Stomach (tissue), 8 donors: ENCODE measurements at regions not wholly inside any gene's neighbourhood (a gene's known extent, or its start where the extent isn't known, plus 50 kb on each side); places are given as distances from the start of the nearest gene placed in this dataset.
A peak's percentile ranks its signal among the peaks of the same experiment; 100 is the strongest.

Source experiments
- DNase-seq, 2 donors: peaks; one replicate each; pipeline versions ENCODE4 v3.0.0 to v3.0.0-alpha.2; 2013 to 2019
- H3K27ac ChIP-seq, 5 donors: fragments of 200-600 bp in 4 of 5; sonication (generic) in 4 of 5; one replicate each; pipeline ENCODE4 v1.5.1; 2013 to 2019; ENCODE audit warnings: mild to moderate bottlenecking in 1 of 5, moderate library complexity in 1 of 5
- H3K27me3 ChIP-seq, 3 donors: fragments of 200-600 bp; sonication (generic); one replicate each; pipeline ENCODE4 v1.5.1; 2017 to 2019; ENCODE audit warnings: mixed run types in 1 of 3
- H3K36me3 ChIP-seq, 4 donors: fragments of 200-600 bp; sonication (generic); 1 replicate in 3 of 4; 2 replicates in 1 of 4; pipeline ENCODE4 v1.5.1; 2016 to 2019
- H3K4me1 ChIP-seq, 4 donors: fragments of 200-600 bp; sonication (generic); one replicate each; pipeline ENCODE4 v1.5.1; 2016 to 2019
- H3K4me3 ChIP-seq, 4 donors: fragments of 200-600 bp; sonication (generic) in 3 of 4; one replicate each; pipeline ENCODE4 v1.5.1; 2016 to 2019; ENCODE audit warnings: mild to moderate bottlenecking in 1 of 4
- H3K9me3 ChIP-seq, 4 donors: fragments of 200-600 bp; sonication (generic); one replicate each; pipeline ENCODE4 v1.5.1; 2016 to 2019
- CTCF ChIP-seq, 7 experiments: fragments of 450-650 bp in 4 of 7; fragments of 200-600 bp in 3 of 7; sonication (generic) in 3 of 7; IDR thresholded peaks; one replicate each; pipeline ENCODE4 v1.5.1; 2016 to 2019; ENCODE audit warnings: antibody characterized with exemption in 7 of 7, control low read depth in 2 of 7, mild to moderate bottlenecking in 1 of 7
- EP300 ChIP-seq: sonication (generic); formaldehyde crosslinking; IDR thresholded peaks from one replicate; pipeline ENCODE4 v1.6.1; 2017; ENCODE audit warnings: antibody characterized with exemption
- POLR2A ChIP-seq, 4 donors: fragments of 450-650 bp; IDR thresholded peaks; one replicate each; pipeline ENCODE4 v1.6.1; 2016; ENCODE audit warnings: antibody characterized with exemption in 4 of 4, control low read depth in 2 of 4, mild to moderate bottlenecking in 1 of 4, moderate library complexity in 1 of 4
- POLR2AphosphoS5 ChIP-seq, 3 donors: sonication (generic); formaldehyde crosslinking; IDR thresholded peaks; one replicate each; pipeline ENCODE4 v1.6.1; 2016; ENCODE audit warnings: antibody characterized with exemption in 3 of 3
- WGBS, 5 donors: extraction: QIAGEN DNeasy Blood & Tissue Kit in 3 of 5; methylation state at CpG; one replicate each; pipeline versions ENCODE4 v1.1.5 to v1.1.7; 2013 to 2018; 5-methylcytosine and 5-hydroxymethylcytosine counted together
- intact Hi-C: fragments of 100-400 bp; cut with DNase I; formaldehyde crosslinking; loops from one replicate; pipeline ENCODE4 v1.15.1; 2023; ENCODE audit warnings: low total_unique reads
- donor health status: healthy with polysubstance abuse.
- donor health status: Bipolar disorder and iron deficiency.
- donor health status: healthy.

- TF ChIP-seq CTCF (IDR thresholded peaks at IDR 0.05) (no peak), EP300 (no peak)
- Histone ChIP-seq H3K27ac (peak overlapping the region in 4 of 5 donors; percentile 8 to 70 (median 60)), H3K4me1 (peaks cover 0 to 36% (median 18%) of the 10 kb centered on the region in 4 donors), H3K27me3 (no peaks in the 10 kb centered on the region), H3K36me3 (peaks cover 0 to 2% (median 0%) of the 10 kb centered on the region in 4 donors), H3K4me3 (no peak overlapping the region), H3K9me3 (no peaks in the 10 kb centered on the region)
- intact Hi-C loops: no loop called here
- peak in 1 of 2 donors; percentile 77 for DNase-seq
Measured at GRCh38 chr4:123250843-123251242, 145.8 kb upstream of the SPRY1 start.

GRCh38 chr4:123255971-123256370 lies 140.6 kb upstream of the SPRY1 start:
- peaks cover 0 to 14% (median 5%) of the 10 kb centered on the region in 4 donors for H3K4me1 ChIP-seq
- no peak overlapping the region for H3K27ac ChIP-seq
- no peaks in the 10 kb centered on the region for H3K27me3 ChIP-seq
- no peaks in the 10 kb centered on the region for H3K9me3 ChIP-seq
- H3K36me3 ChIP-seq: peaks cover 0 to 10% (median 0%) of the 10 kb centered on the region in 4 donors
- intact Hi-C loops: no loop called here
- DNase-seq: no peak
- H3K4me3 ChIP-seq: no peak overlapping the region
- WGBS, 5 donors: 91 to 95% (median 93%) methylated on average over 6 of the region's 6 CpGs
- TF ChIP-seq CTCF (IDR thresholded peaks at IDR 0.05) (no peak), POLR2AphosphoS5 (IDR thresholded peaks at IDR 0.05) (no peak), POLR2A (IDR thresholded peaks at IDR 0.05) (no peak), EP300 (no peak)

GRCh38 chr4:123256901-123257300 lies 139.7 kb upstream of the SPRY1 start:
- intact Hi-C loops: no loop called here
- WGBS, 5 donors: 79 to 85% (median 84%) methylated on average over 4 of the region's 4 CpGs

GRCh38 chr4:123257591-123257990 lies 139.0 kb upstream of the SPRY1 start:
- DNase-seq: no peak
- Histone ChIP-seq H3K4me1 (peaks cover 0 to 12% (median 4%) of the 10 kb centered on the region in 4 donors), H3K36me3 (peaks cover 0 to 10% (median 0%) of the 10 kb centered on the region in 4 donors), H3K27me3 (no peaks in the 10 kb centered on the region), H3K9me3 (no peaks in the 10 kb centered on the region), H3K27ac (no peak overlapping the region), H3K4me3 (no peak overlapping the region)
- TF ChIP-seq EP300 (no peak), POLR2AphosphoS5 (IDR thresholded peaks at IDR 0.05) (no peak), CTCF (IDR thresholded peaks at IDR 0.05) (no peak), POLR2A (IDR thresholded peaks at IDR 0.05) (no peak)
- 67 to 77% (median 72%) methylated on average over 4 of the region's 4 CpGs for WGBS, 5 donors
- intact Hi-C loops: no loop called here

More at GRCh38 chr4:123256901-123257300, 139.7 kb upstream of the SPRY1 start:
- no peak for TF ChIP-seq POLR2A (IDR thresholded peaks at IDR 0.05)
- no peak for TF ChIP-seq POLR2AphosphoS5 (IDR thresholded peaks at IDR 0.05)
- no peak for TF ChIP-seq CTCF (IDR thresholded peaks at IDR 0.05)
- TF ChIP-seq EP300: no peak
- Histone ChIP-seq H3K27me3 (no peaks in the 10 kb centered on the region), H3K4me3 (no peak overlapping the region), H3K4me1 (peaks cover 0 to 12% (median 4%) of the 10 kb centered on the region in 4 donors), H3K9me3 (no peaks in the 10 kb centered on the region), H3K27ac (no peak overlapping the region), H3K36me3 (peaks cover 0 to 10% (median 0%) of the 10 kb centered on the region in 4 donors)
- DNase-seq: no peak
